ENCODE measurements at regions not wholly inside any gene's neighbourhood (a gene's known extent, or its start where the extent isn't known, plus 50 kb on each side); places are given as distances from the start of the nearest gene placed in this dataset.
"Not testable (repeated sequence)": the region's sequence is repeated elsewhere in the genome, so short reads cannot be mapped to it uniquely, and the experiment has no call there.

GRCh38 chr2:21361957-21362486 lies 238.3 kb downstream of the TDRD15 start:
- no peak overlapping the region for H3K27ac ChIP-seq (ENCODE audit: low read length)
- no peak for DNase-seq
- H3K36me3 ChIP-seq (ENCODE audit: control insufficient read depth, insufficient read depth, low read length) = no peaks in the 10 kb centered on the region
- no CpG with 5 or more reads among the region's 5 CpGs for WGBS (ENCODE audit: insufficient coverage, low lambda C conversion rate)
- H3K9me3 ChIP-seq (ENCODE audit: control insufficient read depth, low read depth, low read length) = no peaks in the 10 kb centered on the region
- H3K4me3 ChIP-seq (ENCODE audit: low read length) = no peak overlapping the region
- no peaks in the 10 kb centered on the region for H3K4me1 ChIP-seq (ENCODE audit: control insufficient read depth, insufficient read depth, low read length)
- peaks cover 3% of the 10 kb centered on the region for H3K27me3 ChIP-seq (ENCODE audit: control insufficient read depth, insufficient read depth, low read length)

DNA sequence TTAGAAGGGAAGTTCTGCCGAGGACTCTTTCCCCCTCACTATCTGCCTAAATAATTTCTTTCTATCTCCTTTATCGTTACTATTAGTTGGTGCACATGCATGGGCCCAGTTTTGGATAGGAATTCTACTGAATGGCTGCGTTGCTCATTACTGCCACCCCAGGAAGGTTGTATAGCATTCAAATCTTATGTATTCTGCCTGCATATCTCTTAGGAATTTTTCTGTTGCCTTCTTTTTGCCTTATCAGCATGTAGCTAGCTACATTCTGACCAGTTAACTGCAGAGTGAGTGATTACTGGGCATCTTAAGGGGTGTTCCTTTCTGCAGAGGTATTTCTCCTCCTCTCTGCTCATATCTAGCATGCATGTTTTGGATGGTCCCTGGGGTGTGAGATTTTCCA lies 239.6 kb downstream of the TDRD15 start:
- Histone ChIP-seq H3K4me3 (ENCODE audit: low read length) (no peak overlapping the region), H3K36me3 (ENCODE audit: control insufficient read depth, insufficient read depth, low read length) (no peaks in the 10 kb centered on the region), H3K9me3 (ENCODE audit: control insufficient read depth, low read depth, low read length) (no peaks in the 10 kb centered on the region), H3K4me1 (ENCODE audit: control insufficient read depth, insufficient read depth, low read length) (no peaks in the 10 kb centered on the region), H3K27me3 (ENCODE audit: control insufficient read depth, insufficient read depth, low read length) (peaks cover 3% of the 10 kb centered on the region), H3K27ac (ENCODE audit: low read length) (no peak overlapping the region)
- 80% methylated on average over 1 of the region's 3 CpGs for WGBS (ENCODE audit: insufficient coverage, low lambda C conversion rate)
- no peak for DNase-seq

DNA sequence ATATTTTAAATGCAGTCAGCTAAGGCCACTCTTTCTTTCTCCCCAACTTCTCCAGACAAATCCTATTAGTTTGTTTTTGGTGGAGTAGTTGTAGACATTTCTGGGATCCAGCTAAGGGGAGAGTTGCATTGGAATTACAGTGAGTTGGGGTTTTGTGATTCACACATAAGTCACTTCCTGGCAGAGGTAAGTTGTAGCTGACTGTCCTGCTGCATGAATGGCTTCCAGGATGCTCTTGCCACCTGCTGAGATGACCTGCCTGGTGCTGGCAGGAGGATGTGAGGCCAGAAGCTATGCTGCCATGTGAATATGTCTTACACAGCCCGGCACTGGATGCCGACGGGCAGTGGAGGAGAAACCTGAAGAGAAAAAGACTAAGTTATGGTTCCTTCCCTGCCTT lies 243.7 kb downstream of the TDRD15 start:
- Histone ChIP-seq H3K27me3 (ENCODE audit: control insufficient read depth, insufficient read depth, low read length) (no peaks in the 10 kb centered on the region), H3K4me1 (ENCODE audit: control insufficient read depth, insufficient read depth, low read length) (no peaks in the 10 kb centered on the region), H3K27ac (ENCODE audit: low read length) (no peak overlapping the region), H3K4me3 (ENCODE audit: low read length) (no peak overlapping the region), H3K36me3 (ENCODE audit: control insufficient read depth, insufficient read depth, low read length) (no peaks in the 10 kb centered on the region), H3K9me3 (ENCODE audit: control insufficient read depth, low read depth, low read length) (no peaks in the 10 kb centered on the region)
- WGBS (ENCODE audit: insufficient coverage, low lambda C conversion rate) = no CpG with 5 or more reads among the region's 3 CpGs
- DNase-seq = no peak

- peaks cover 2% of the 10 kb centered on the region for H3K27me3 ChIP-seq (ENCODE audit: control insufficient read depth, insufficient read depth, low read length)
- no peak overlapping the region for H3K27ac ChIP-seq (ENCODE audit: low read length)
- H3K4me1 ChIP-seq (ENCODE audit: control insufficient read depth, insufficient read depth, low read length) = no peaks in the 10 kb centered on the region
- H3K4me3 ChIP-seq (ENCODE audit: low read length) = no peak overlapping the region
- H3K36me3 ChIP-seq (ENCODE audit: control insufficient read depth, insufficient read depth, low read length) = no peaks in the 10 kb centered on the region
- no peak for DNase-seq
- H3K9me3 ChIP-seq (ENCODE audit: control insufficient read depth, low read depth, low read length) = no peaks in the 10 kb centered on the region
- WGBS (ENCODE audit: insufficient coverage, low lambda C conversion rate) = 89% methylated on average over 1 of the region's 2 CpGs
Observed at GRCh38 chr2:21369787-21370186, 246.0 kb downstream of the TDRD15 start.

DNA sequence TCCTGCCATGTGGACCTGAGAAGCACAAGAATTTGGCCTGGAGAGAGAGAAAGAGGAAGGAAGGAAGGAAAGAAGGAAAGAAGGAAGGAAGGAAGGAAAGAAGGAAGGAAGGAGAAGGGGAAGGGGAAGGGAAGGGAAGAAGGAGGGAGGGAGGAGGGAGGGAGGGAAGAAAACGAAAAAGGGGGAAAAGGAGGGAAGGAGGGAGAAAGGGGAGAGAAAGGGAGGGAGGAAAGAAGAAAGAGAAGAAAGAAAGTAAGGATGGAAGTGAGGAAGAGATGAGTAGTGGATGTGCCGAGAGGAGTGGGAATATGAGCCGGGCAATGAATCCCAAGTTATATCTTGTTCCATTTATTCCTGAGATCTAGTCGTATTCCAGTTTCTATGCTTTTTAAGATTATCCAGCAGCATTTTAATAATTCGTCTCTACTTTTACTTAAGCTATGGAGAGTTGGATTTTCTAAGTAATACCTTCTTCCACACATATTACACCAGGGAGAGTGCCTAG lies 247.8 kb downstream of the TDRD15 start:
- H3K4me1 ChIP-seq (ENCODE audit: control insufficient read depth, insufficient read depth, low read length) = no peaks in the 10 kb centered on the region
- H3K4me3 ChIP-seq (ENCODE audit: low read length) = no peak overlapping the region
- DNase-seq = no peak
- WGBS (ENCODE audit: insufficient coverage, low lambda C conversion rate) = 92% methylated on average over 4 of the region's 5 CpGs
- H3K27ac ChIP-seq (ENCODE audit: low read length) = no peak overlapping the region
- peaks cover 2% of the 10 kb centered on the region for H3K27me3 ChIP-seq (ENCODE audit: control insufficient read depth, insufficient read depth, low read length)
- no peaks in the 10 kb centered on the region for H3K9me3 ChIP-seq (ENCODE audit: control insufficient read depth, low read depth, low read length)
- no peaks in the 10 kb centered on the region for H3K36me3 ChIP-seq (ENCODE audit: control insufficient read depth, insufficient read depth, low read length)

- H3K9me3 ChIP-seq (ENCODE audit: control insufficient read depth, low read depth, low read length) = no peaks in the 10 kb centered on the region
- H3K27me3 ChIP-seq (ENCODE audit: control insufficient read depth, insufficient read depth, low read length) = peaks cover 2% of the 10 kb centered on the region
- H3K4me3 ChIP-seq (ENCODE audit: low read length) = no peak overlapping the region
- no peak for DNase-seq
- no peak overlapping the region for H3K27ac ChIP-seq (ENCODE audit: low read length)
- H3K36me3 ChIP-seq (ENCODE audit: control insufficient read depth, insufficient read depth, low read length) = no peaks in the 10 kb centered on the region
- H3K4me1 ChIP-seq (ENCODE audit: control insufficient read depth, insufficient read depth, low read length) = no peaks in the 10 kb centered on the region
- WGBS (ENCODE audit: insufficient coverage, low lambda C conversion rate) = no CpG with 5 or more reads among the region's 2 CpGs
Observed at GRCh38 chr2:21372654-21373053, 248.9 kb downstream of the TDRD15 start.

DNA sequence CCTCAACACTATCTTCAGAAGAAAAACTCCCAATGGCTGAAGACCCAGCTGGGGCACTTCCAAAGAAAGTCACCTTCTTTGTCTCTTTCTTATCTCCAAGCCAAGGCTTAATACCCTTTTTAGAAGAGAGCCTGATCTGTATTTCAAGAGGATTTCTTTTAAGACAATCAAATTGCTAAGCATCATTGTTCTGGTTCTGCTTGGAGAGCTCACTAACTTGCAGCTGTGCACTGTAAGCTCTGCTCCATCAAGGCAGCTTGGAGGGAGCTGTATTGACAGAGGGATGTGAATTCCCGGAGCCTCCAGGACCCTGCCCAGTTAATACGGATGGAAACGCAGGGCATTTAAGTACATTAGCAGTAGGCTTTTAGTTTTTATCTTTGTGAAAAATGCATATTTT lies 253.1 kb downstream of the TDRD15 start:
- H3K36me3 ChIP-seq (ENCODE audit: control insufficient read depth, insufficient read depth, low read length) = no peaks in the 10 kb centered on the region
- peaks cover 2% of the 10 kb centered on the region for H3K27me3 ChIP-seq (ENCODE audit: control insufficient read depth, insufficient read depth, low read length)
- no peak overlapping the region for H3K4me3 ChIP-seq (ENCODE audit: low read length)
- no peak for DNase-seq
- H3K27ac ChIP-seq (ENCODE audit: low read length) = no peak overlapping the region
- 93% methylated on average over 3 of the region's 3 CpGs for WGBS (ENCODE audit: insufficient coverage, low lambda C conversion rate)
- H3K4me1 ChIP-seq (ENCODE audit: control insufficient read depth, insufficient read depth, low read length) = no peaks in the 10 kb centered on the region
- no peaks in the 10 kb centered on the region for H3K9me3 ChIP-seq (ENCODE audit: control insufficient read depth, low read depth, low read length)

DNA sequence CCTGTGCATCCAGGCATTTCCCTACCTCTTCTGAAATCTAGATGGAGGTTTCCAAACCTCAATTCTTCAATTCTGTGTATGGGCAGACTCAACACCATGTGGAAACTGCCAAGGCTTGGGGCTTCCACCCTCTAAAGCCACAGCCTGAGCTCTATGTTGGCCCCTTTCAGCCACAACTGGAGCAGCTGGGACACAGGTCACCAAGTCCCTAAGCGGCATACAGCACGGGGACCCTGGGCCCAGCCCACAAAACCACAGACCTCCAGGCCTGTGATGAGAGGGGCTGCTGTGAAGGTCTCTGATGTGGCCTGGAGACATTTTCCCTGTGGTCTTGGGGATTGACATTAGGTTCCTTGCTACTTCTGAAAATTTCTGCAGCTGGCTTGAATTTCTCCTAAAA lies 255.4 kb downstream of the TDRD15 start:
- Histone ChIP-seq H3K9me3 (ENCODE audit: control insufficient read depth, low read depth, low read length) (no peaks in the 10 kb centered on the region), H3K27me3 (ENCODE audit: control insufficient read depth, insufficient read depth, low read length) (peaks cover 2% of the 10 kb centered on the region), H3K36me3 (ENCODE audit: control insufficient read depth, insufficient read depth, low read length) (no peaks in the 10 kb centered on the region), H3K27ac (ENCODE audit: low read length) (no peak overlapping the region), H3K4me3 (ENCODE audit: low read length) (no peak overlapping the region), H3K4me1 (ENCODE audit: control insufficient read depth, insufficient read depth, low read length) (no peaks in the 10 kb centered on the region)
- no peak for DNase-seq
- WGBS (ENCODE audit: insufficient coverage, low lambda C conversion rate) = no CpG with 5 or more reads among the region's 2 CpGs

GRCh38 chr2:21379668-21380067 lies 255.9 kb downstream of the TDRD15 start:
- H3K27ac ChIP-seq (ENCODE audit: low read length); DNase-seq; H3K36me3 ChIP-seq (ENCODE audit: control insufficient read depth, insufficient read depth, low read length); H3K27me3 ChIP-seq (ENCODE audit: control insufficient read depth, insufficient read depth, low read length); H3K4me1 ChIP-seq (ENCODE audit: control insufficient read depth, insufficient read depth, low read length); H3K9me3 ChIP-seq (ENCODE audit: control insufficient read depth, low read depth, low read length); H3K4me3 ChIP-seq (ENCODE audit: low read length): not testable (repeated sequence)
- 90% methylated on average over 2 of the region's 2 CpGs for WGBS (ENCODE audit: insufficient coverage, low lambda C conversion rate)

- WGBS (ENCODE audit: insufficient coverage, low lambda C conversion rate) = 67% methylated on average over 3 of the region's 4 CpGs
- no peak overlapping the region for H3K4me3 ChIP-seq (ENCODE audit: low read length)
- peak; percentile 17 to 22 for DNase-seq
Observed at GRCh38 chr2:21381421-21381820, 257.7 kb downstream of the TDRD15 start.

GRCh38 chr2:21382701-21383520 lies 259.1 kb downstream of the TDRD15 start:
- Histone ChIP-seq H3K9me3 (ENCODE audit: control insufficient read depth, low read depth, low read length) (no peaks in the 10 kb centered on the region), H3K27me3 (ENCODE audit: control insufficient read depth, insufficient read depth, low read length) (no peaks in the 10 kb centered on the region), H3K27ac (ENCODE audit: low read length) (no peak overlapping the region), H3K36me3 (ENCODE audit: control insufficient read depth, insufficient read depth, low read length) (no peaks in the 10 kb centered on the region), H3K4me3 (ENCODE audit: low read length) (no peak overlapping the region), H3K4me1 (ENCODE audit: control insufficient read depth, insufficient read depth, low read length) (no peaks in the 10 kb centered on the region)
- 88% methylated on average over 1 of the region's 5 CpGs for WGBS (ENCODE audit: insufficient coverage, low lambda C conversion rate)
- DNase-seq = no peak

More at GRCh38 chr2:21381421-21381820, 257.7 kb downstream of the TDRD15 start:
- Histone ChIP-seq H3K36me3 (ENCODE audit: control insufficient read depth, insufficient read depth, low read length) (no peaks in the 10 kb centered on the region), H3K27me3 (ENCODE audit: control insufficient read depth, insufficient read depth, low read length) (no peaks in the 10 kb centered on the region), H3K4me1 (ENCODE audit: control insufficient read depth, insufficient read depth, low read length) (no peaks in the 10 kb centered on the region), H3K9me3 (ENCODE audit: control insufficient read depth, low read depth, low read length) (no peaks in the 10 kb centered on the region), H3K27ac (ENCODE audit: low read length) (no peak overlapping the region)
